ENCODE measurements at regions not wholly inside any gene's neighbourhood (a gene's known extent, or its start where the extent isn't known, plus 50 kb on each side); places are given as distances from the start of the nearest gene placed in this dataset.

- no peaks in the 10 kb centered on the region for H3K27me3 Mint-ChIP-seq (ENCODE audit: low read depth)
- no peaks in the 10 kb centered on the region for H3K9me3 Mint-ChIP-seq (ENCODE audit: low read depth)
- no peaks in the 10 kb centered on the region for H3K4me1 Mint-ChIP-seq (ENCODE audit: low read depth)
- no peaks in the 10 kb centered on the region for H3K36me3 Mint-ChIP-seq (ENCODE audit: low read depth)
- TF ChIP-seq, protein P1, sequence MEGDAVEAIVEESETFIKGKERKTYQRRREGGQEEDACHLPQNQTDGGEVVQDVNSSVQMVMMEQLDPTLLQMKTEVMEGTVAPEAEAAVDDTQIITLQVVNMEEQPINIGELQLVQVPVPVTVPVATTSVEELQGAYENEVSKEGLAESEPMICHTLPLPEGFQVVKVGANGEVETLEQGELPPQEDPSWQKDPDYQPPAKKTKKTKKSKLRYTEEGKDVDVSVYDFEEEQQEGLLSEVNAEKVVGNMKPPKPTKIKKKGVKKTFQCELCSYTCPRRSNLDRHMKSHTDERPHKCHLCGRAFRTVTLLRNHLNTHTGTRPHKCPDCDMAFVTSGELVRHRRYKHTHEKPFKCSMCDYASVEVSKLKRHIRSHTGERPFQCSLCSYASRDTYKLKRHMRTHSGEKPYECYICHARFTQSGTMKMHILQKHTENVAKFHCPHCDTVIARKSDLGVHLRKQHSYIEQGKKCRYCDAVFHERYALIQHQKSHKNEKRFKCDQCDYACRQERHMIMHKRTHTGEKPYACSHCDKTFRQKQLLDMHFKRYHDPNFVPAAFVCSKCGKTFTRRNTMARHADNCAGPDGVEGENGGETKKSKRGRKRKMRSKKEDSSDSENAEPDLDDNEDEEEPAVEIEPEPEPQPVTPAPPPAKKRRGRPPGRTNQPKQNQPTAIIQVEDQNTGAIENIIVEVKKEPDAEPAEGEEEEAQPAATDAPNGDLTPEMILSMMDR (IDR thresholded peaks at IDR 0.05), result no peak
- no peak overlapping the region for H3K27ac Mint-ChIP-seq (ENCODE audit: unreplicated experiment)
- no peak for DNase-seq (ENCODE audit: low spot score)
- no peak overlapping the region for H3K4me3 Mint-ChIP-seq (ENCODE audit: unreplicated experiment)
Observed at GRCh38 chr7:15967121-15967520, 280.6 kb upstream of the MEOX2 start.

- Mint-ChIP-seq H3K4me3 (ENCODE audit: unreplicated experiment) (no peak overlapping the region), H3K27ac (ENCODE audit: unreplicated experiment) (no peak overlapping the region), H3K27me3 (ENCODE audit: low read depth) (no peaks in the 10 kb centered on the region), H3K4me1 (ENCODE audit: low read depth) (no peaks in the 10 kb centered on the region), H3K9me3 (ENCODE audit: low read depth) (no peaks in the 10 kb centered on the region), H3K36me3 (ENCODE audit: low read depth) (no peaks in the 10 kb centered on the region)
- TF ChIP-seq, protein P1 (IDR thresholded peaks at IDR 0.05), result no peak
- DNase-seq (ENCODE audit: low spot score), result no peak
Observed at GRCh38 chr7:15963206-15963605, 276.7 kb upstream of the MEOX2 start.

- Mint-ChIP-seq H3K4me1 (ENCODE audit: low read depth) (no peaks in the 10 kb centered on the region), H3K4me3 (ENCODE audit: unreplicated experiment) (no peak overlapping the region), H3K9me3 (ENCODE audit: low read depth) (peaks cover 9% of the 10 kb centered on the region), H3K27me3 (ENCODE audit: low read depth) (no peaks in the 10 kb centered on the region), H3K27ac (ENCODE audit: unreplicated experiment) (no peak overlapping the region), H3K36me3 (ENCODE audit: low read depth) (no peaks in the 10 kb centered on the region)
- no peak for DNase-seq (ENCODE audit: low spot score)
- TF ChIP-seq, protein P1 (IDR thresholded peaks at IDR 0.05), result no peak
Observed at GRCh38 chr7:15954671-15955354, 268.3 kb upstream of the MEOX2 start.

DNA sequence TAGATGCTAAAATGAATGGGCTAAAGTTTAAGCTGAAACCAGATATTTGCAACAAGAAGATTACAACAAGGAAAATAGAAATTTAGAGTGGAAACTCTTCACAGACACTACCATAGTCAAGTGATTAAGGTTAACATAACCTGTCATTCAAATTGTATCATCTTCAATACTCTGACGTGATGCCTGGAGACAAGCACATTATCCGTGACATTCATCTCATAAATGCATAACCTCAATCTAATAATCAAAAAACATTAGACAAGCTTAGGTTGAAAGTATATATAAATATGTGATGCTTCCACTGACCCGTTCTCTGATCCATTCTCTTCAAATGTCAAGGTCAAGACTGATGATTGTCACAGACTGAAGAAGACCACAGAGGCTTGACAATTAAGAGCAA is 263.8 kb upstream of the MEOX2 start:
- no peaks in the 10 kb centered on the region for H3K4me1 Mint-ChIP-seq (ENCODE audit: low read depth)
- TF ChIP-seq, protein P1 (IDR thresholded peaks at IDR 0.05), result no peak
- H3K27me3 Mint-ChIP-seq (ENCODE audit: low read depth), result no peaks in the 10 kb centered on the region
- H3K4me3 Mint-ChIP-seq (ENCODE audit: unreplicated experiment), result no peak overlapping the region
- H3K27ac Mint-ChIP-seq (ENCODE audit: unreplicated experiment), result no peak overlapping the region
- H3K9me3 Mint-ChIP-seq (ENCODE audit: low read depth), result no peaks in the 10 kb centered on the region
- DNase-seq (ENCODE audit: low spot score), result no peak
- H3K36me3 Mint-ChIP-seq (ENCODE audit: low read depth), result no peaks in the 10 kb centered on the region

GRCh38 chr7:15947754-15948153 is 261.3 kb upstream of the MEOX2 start:
- H3K4me1 Mint-ChIP-seq (ENCODE audit: low read depth), result no peaks in the 10 kb centered on the region
- no peak overlapping the region for H3K27ac Mint-ChIP-seq (ENCODE audit: unreplicated experiment)
- H3K27me3 Mint-ChIP-seq (ENCODE audit: low read depth), result no peaks in the 10 kb centered on the region
- TF ChIP-seq, protein P1 (IDR thresholded peaks at IDR 0.05), result no peak
- no peak for DNase-seq (ENCODE audit: low spot score)
- H3K9me3 Mint-ChIP-seq (ENCODE audit: low read depth), result no peaks in the 10 kb centered on the region
- H3K36me3 Mint-ChIP-seq (ENCODE audit: low read depth), result no peaks in the 10 kb centered on the region
- no peak overlapping the region for H3K4me3 Mint-ChIP-seq (ENCODE audit: unreplicated experiment)

All from chondrocyte (in vitro differentiated cells).